B cell (primary cell): ENCODE measurements at regions not wholly inside any gene's neighbourhood (a gene's known extent, or its start where the extent isn't known, plus 50 kb on each side); places are given as distances from the start of the nearest gene placed in this dataset.

Experiments
- CTCF ChIP-seq: fragments of 200-600 bp; IDR thresholded peaks from one replicate; pipeline ENCODE4 v1.8.0; 2022; ENCODE audit warnings: antibody characterized with exemption, mild to moderate bottlenecking
- EZH2 ChIP-seq: IDR thresholded peaks from 2 replicates; pipeline ENCODE4 v1.6.1; 2012; ENCODE audit warnings: borderline replicate concordance, low read depth, mild to moderate bottlenecking, moderate library complexity, low read length; ENCODE audit not compliant: insufficient read depth, poor library complexity, severe bottlenecking

- TF ChIP-seq CTCF (no peak), EZH2 (no peak)
Measured at GRCh38 chr4:27096142-27096824, 235.6 kb downstream of the STIM2 start.
